ENCODE measurements at regions not wholly inside any gene's neighbourhood (a gene's known extent, or its start where the extent isn't known, plus 50 kb on each side); places are given as distances from the start of the nearest gene placed in this dataset.

- DNase-seq = no peak
Observed at GRCh38 chr14:86865934-86866333, 1127.0 kb downstream of the GALC start.

DNA sequence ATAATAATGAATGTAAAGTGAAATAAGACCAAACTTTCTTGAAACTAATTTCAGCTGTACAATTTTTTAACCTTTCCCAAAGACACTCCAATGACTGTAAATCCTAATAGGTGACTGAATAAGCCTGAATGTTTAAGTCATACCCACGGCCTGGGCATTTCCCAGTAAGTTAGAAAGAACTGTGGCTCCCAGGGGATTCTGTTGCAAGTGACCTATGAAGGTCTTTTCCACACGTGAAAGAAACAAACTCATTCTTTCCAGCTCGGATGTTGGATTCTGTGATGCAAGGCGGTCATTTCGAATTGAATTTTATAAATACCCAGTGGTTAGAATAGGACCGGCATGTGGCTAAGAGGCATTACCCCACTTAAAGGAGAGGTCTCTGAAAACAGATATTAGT is 1134.4 kb downstream of the GALC start:
- DNase-seq = no peak

GRCh38 chr14:86858031-86858430 is 1135.0 kb downstream of the GALC start:
- DNase-seq = no peak

- no peak for DNase-seq
Observed at GRCh38 chr14:86852530-86852929, 1140.5 kb downstream of the GALC start.

DNA sequence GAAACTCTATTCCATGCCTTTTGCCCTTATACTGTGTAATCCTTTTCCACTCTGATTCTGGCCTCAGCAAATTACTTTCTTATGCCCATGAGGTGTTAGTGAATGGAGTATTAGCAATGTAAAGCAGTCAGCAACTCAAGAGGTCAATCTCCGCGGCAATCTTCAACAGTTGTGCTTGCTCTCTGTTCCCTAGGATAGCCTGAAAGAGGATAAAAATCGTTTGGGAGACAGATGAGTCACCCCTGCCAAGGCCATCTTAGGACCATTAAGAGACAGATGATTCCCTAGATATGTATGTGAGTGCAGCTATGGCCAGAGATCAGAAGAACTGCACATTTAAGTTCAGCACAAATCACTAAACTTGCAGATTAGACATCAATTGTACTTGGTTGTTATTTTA is 1145.8 kb downstream of the GALC start:
- no peak for DNase-seq

GRCh38 chr14:86838363-86838762 is 1154.6 kb downstream of the GALC start:
- no peak for DNase-seq

DNA sequence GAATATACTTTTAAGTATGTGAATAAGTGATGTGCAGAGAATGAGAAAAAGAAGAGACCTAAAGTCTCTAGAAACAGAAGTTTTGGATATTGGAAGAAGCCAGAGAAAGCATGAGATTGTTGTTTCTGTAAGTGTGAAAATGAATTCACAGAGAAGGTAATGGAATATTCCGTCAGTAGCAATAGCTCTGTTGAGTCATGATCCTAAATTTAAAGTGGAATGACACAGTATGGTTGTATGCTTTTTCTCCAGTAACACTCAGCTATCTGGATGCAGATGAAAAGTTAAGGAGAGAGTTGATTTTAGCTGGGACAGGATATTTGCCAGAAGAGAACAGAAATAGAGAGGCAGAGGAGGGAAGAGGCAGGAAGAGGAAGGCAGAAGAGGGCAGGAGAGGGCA is 1166.3 kb downstream of the GALC start:
- DNase-seq = no peak

DNA sequence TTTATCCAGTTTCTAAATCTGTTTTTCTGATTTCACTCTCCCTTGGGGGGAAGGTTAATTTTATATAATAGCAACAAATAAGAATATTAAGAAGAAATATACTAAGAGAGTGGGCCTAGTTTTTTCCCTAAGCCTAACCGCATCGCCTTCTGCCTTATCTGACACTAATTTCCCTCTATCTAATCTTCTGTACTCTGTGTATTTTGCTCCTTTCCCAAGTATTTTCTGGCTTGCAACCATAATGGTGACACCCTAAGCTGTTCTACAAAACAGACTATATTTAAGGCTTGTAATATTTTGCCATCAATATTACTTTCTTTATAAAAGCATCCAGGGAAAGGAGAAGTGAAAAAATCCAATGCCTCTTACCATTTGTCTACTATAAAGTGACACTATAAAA is 1168.8 kb downstream of the GALC start:
- no peak for DNase-seq

DNA sequence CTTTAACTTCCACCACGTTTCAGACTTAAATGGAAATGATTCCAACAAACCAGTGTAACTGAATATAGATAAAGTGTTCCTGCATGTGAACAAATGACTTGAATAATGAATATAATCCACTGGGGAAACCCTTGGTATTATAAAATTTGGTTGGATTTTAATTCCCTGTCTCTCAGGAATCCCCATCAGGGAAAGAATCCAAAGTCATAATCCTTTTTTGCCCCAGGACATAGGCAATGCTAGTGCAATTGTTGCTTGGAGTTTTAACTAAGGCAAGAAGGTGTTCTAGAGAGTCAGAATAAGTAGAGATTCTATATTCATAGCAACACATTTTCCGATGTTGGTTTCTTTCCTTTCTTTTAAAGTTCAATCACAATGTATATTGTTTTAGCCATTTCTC is 1169.4 kb downstream of the GALC start:
- DNase-seq = no peak

DNA sequence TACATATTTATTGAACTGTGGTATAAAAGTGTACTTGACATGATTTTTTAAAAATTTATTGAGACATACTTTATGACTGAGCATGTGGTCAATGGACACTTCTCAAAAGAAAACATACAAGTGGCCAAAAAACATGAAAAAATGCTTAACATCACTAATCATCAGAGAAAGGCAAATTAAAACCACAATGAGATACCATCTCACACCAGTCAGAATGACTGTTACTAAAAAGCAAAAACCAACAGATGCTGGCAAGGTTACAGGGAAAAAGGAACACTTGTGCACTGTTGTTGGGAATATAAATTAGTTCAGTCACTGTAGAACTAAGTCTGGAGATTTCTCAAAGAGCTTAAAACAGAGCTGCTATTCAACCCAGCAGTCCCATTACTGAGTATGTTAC is 1177.6 kb downstream of the GALC start:
- DNase-seq = no peak

DNA sequence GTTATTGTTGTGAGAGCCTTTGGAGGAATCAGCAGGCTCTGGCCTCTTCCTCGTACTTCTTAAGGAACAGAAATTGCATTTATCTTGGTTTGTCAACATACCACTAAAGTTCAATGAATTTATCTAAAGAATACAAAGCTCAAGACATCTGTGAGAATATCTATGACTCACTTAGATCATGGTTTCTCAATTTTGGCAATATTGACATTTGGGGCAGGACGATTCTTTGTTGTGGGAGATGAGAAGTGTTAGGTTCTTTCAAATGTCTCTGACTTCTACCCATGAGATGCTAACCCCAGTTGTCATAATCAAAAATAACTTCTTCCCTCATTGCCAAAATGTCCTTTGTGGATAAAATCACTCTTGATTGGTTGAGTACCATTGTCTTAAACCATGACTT is 1190.3 kb downstream of the GALC start:
- no peak for DNase-seq

DNA sequence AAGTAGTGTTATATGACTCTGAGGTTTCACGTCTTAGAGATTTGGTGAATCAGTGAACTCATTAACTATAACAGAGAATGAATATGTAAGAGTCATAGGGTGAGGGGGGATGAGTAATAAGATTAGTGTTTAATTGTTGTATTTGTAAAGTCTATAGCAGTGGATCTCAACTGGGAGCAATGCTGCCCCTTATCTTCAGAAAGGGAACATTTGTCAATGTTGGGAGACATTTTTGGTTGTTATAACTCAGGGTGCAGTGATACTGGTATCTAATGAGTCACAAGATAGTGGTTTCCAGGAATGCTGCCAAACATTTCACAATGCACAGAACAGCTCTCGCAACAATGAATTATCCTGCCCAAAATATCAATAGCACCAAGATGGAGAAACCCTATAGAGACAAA is 1193.7 kb downstream of the GALC start:
- no peak for DNase-seq

DNA sequence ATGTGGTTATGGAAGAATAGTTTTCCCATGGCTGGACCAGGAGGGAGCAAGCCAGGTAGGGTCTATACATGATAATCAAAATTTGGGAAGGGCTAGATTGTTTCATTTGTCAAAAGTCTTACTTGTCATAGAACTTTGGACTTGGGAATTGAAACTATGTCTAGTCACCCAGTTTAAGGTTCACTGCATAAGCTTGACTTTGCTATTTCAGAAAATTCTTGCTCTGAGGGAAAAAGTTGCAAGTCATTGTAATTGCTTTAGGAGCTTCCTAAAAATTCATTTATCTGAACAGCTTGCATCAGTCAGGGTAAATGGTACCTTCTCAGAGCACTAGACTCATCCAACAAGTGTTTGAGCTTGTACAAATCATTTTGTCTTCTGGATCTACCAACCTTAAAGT is 1194.7 kb downstream of the GALC start:
- no peak for DNase-seq

GRCh38 chr14:86797075-86797351 is 1196.0 kb downstream of the GALC start:
- DNase-seq = no peak

DNA sequence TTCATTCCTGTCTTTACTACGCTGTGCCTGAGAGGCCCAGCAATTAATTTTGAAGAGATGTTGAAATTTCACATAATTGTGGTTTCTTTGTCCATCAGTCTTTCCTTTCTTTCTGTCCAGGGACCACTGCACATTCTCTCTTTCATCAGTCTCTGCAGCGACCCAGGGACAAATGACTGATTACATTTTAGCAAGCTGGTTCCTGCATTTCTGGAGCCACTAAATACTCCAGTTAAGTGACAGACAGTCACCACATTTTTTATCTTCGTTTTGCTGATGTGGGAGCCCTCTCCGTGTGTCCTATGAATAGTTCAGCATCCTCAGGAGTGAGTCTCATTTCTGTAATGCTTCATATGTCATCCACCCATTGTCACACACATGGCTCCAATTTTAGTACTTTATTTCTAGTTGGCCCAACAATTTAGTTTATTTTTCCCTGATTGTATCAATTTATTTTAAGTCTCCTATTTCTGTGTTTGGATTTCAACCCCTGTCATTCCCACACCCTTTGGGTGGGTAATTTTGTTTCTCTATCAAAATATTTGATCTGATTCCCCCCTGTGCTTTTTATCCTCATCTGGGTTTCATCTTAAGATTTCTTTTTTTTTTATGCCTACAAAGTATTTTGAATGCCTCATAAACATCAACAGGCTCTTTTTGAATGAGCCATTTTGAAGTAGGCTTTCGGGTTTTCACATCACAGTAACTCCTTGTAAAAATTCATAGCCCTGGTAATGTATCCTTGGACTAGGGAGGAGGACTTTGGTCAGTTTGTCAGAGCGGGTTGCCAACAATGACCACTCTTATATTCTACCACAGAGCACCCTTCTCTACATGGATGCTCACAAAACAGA is 1196.5 kb downstream of the GALC start:
- no peak for DNase-seq

- DNase-seq = no peak
Observed at GRCh38 chr14:86794689-86795088, 1198.3 kb downstream of the GALC start.

DNA sequence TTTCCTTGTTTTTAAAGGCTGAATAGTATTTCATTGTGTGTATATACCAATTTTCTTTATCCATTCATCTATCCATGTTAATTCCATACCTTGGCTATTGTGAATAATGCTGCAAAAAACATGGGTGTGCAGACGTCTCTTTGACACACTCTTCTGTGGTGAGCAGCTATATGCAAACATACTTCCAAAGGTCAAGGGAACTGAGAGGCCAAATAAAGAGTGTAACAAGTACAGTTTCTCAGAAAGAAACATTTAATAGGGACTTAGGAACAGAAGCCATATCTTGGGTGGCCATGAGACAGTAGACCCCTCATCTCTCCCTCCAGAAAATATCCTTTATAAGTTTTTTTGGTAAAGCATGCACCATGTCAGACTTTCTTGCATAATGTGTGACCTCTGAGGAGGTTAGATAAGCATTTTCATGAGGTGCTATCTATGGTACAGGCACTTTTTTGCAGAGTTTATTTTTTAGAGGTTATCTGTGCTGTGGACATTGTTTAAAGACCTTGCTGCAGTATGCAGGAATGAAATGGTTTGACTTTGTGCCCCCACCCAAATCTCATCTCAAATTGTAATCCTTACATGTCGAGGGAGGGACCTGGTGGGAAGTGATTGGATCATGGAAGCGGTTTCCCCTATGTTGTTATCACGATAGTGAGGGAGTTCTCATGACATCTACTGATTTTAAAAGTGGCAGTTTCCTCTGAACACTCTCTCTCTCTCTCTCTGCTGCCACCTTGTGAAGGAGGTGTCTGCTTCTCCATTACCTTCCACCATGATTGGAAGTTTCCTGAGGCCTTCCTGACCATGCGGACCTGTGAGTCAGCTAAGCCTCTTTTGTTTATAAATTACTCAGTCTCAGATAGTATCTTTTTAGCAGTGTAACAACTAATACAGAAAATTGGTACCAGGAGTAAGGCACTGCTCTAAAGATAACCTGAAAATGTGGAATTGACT is 1202.3 kb downstream of the GALC start:
- no peak for DNase-seq

DNA sequence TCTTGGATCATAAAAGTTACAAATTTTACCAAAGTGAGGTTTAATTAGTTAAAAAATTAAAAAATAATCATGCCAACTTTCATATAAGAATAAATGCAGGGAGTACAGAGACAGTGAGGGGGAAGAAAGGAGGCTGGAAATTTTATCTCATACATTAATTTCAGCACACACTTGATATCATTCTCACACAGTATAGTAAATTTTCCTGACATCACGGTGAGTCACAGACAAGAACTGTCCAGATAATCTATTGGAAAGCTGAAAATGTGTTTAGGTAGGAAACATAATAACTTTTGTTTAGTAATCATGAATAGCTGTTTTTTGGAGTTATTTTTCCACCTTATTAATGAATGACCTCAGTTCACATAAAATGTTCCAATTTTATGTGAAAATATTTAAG is 1204.8 kb downstream of the GALC start:
- DNase-seq = no peak

DNA sequence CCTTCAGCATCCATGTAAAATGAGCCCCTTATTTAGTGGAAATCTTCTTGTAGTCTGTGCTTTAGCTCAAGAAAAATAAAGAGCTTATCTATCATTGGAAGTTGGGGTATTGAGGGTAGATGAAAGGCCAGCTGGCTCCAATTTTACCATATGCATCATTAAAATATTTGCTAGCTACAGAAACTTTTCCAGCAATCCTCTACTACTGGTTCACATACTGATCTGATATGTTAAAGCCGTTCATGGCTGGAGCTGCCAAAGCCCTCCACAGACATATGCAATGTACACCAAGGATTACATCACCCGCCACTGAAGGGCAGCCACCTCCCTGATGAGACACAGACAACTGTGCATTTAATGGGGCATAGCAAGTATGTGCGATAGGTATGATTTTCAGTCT is 1205.3 kb downstream of the GALC start:
- DNase-seq = peak; percentile 63

GRCh38 chr14:86782092-86782580 is 1210.8 kb downstream of the GALC start:
- no peak for DNase-seq

GRCh38 chr14:86780876-86781510 is 1212.0 kb downstream of the GALC start:
- DNase-seq = no peak

DNA sequence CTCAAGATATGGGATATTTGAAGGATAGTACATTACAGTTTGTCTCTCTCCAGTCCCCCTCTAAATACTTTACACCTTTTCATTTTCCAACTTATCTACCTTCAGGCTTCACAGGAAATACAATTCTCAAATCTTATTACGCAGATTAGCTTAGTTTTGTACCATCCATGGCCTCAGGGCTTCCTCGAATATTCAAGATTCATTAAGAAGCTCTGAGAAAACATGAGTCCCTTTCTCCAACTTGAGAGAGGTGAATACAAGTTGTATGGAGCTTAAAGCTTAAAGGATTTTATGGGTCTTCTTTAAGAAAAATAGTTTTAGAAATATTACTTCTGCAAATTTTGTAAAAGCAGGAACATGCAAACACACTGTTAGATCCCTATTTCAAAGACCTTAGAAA is 1212.5 kb downstream of the GALC start:
- no peak for DNase-seq

DNA sequence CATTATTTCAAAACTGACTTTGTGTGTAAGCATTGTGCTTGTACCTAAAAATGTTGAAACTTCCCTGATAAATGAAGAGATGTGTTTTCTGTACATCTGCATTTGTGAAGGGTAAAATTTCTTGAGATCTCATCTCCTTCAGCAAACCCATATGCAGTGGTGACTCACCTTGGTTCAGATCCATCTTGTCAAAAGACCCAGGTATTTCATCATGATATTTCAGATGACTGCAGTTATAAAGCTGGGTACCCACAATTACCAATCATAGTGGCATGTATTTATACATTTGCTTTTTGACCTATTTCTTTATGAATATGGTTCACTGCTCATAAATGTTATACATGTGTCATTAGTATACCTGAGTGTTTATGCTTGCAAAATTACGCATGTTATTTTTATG is 1213.6 kb downstream of the GALC start:
- DNase-seq = no peak
